ENCODE measurements at regions not wholly inside any gene's neighbourhood (a gene's known extent, or its start where the extent isn't known, plus 50 kb on each side); places are given as distances from the start of the nearest gene placed in this dataset.

- no peak for DNase-seq
- no TSS peak for BruUV-seq (replicated peaks)
Observed at GRCh38 chr1:115547696-115548095, 94.1 kb upstream of the VANGL1 start.

More at GRCh38 chr1:115547696-115548095, 94.1 kb upstream of the VANGL1 start:
- H3K9ac ChIP-seq (ENCODE audit: low read depth, low read length): no peak overlapping the region
- peaks cover 14% of the 10 kb centered on the region for H3K9me1 ChIP-seq (ENCODE audit: insufficient read depth, low read length)
- in situ Hi-C loops (cut with MboI; ENCODE audit: low sequenced_read_pairs) (no loop called here), intact Hi-C loops (cut with micrococcal nuclease) (loop anchor here (10.0 kb wide), 1 partner anchor 293 kb away; no protein-coding TSS in a partner anchor), dilution Hi-C loops (cut with HindIII; ENCODE audit: low sequenced_read_pairs, unreplicated experiment) (no loop called here)
- H3K14ac ChIP-seq (replicated peaks; ENCODE audit: low read depth, low read length): no peak overlapping the region
- H3K9me3 ChIP-seq (ENCODE audit: control insufficient read depth, insufficient read depth, low read length): no peaks in the 10 kb centered on the region
- H3K4me1 ChIP-seq (ENCODE audit: control insufficient read depth, insufficient read depth, low read length): peaks cover 15% of the 10 kb centered on the region
- peak overlapping the region; percentile 95; the same call in 1 of the 3 replicates for H2BK15ac ChIP-seq (ENCODE audit: low read depth, low read length)
- no peak overlapping the region for H3K4me3 ChIP-seq (ENCODE audit: insufficient read depth, low read depth, low read length)
- POLR2A ChIA-PET (ENCODE audit: unreplicated experiment): no interaction called here
- H3K27me3 ChIP-seq (ENCODE audit: control insufficient read depth, insufficient read depth, low read length): peaks cover 2% of the 10 kb centered on the region; the same call in 1 of the 2 replicates
- H2BK5ac ChIP-seq (ENCODE audit: low read depth, low read length, poor library complexity, severe bottlenecking): no peak overlapping the region
- H2AFZ ChIP-seq (replicated peaks; ENCODE audit: low read length, poor library complexity): peak overlapping the region; percentile 33
- no peak overlapping the region for H3K23ac ChIP-seq (ENCODE audit: low read depth, low read length)
- TF ChIP-seq USF2 (IDR thresholded peaks at IDR 0.05; ENCODE audit: low read depth, low read length): no peak
- no peak for TF ChIP-seq POLR2A (IDR thresholded peaks at IDR 0.05; ENCODE audit: low read depth, low read length)
- no peak for TF ChIP-seq RFX5 (IDR thresholded peaks at IDR 0.05; ENCODE audit: low read depth, low read length)
- no peak for TF ChIP-seq CHD1 (IDR thresholded peaks at IDR 0.05; ENCODE audit: low read depth, low read length)
- TF ChIP-seq, protein P1, sequence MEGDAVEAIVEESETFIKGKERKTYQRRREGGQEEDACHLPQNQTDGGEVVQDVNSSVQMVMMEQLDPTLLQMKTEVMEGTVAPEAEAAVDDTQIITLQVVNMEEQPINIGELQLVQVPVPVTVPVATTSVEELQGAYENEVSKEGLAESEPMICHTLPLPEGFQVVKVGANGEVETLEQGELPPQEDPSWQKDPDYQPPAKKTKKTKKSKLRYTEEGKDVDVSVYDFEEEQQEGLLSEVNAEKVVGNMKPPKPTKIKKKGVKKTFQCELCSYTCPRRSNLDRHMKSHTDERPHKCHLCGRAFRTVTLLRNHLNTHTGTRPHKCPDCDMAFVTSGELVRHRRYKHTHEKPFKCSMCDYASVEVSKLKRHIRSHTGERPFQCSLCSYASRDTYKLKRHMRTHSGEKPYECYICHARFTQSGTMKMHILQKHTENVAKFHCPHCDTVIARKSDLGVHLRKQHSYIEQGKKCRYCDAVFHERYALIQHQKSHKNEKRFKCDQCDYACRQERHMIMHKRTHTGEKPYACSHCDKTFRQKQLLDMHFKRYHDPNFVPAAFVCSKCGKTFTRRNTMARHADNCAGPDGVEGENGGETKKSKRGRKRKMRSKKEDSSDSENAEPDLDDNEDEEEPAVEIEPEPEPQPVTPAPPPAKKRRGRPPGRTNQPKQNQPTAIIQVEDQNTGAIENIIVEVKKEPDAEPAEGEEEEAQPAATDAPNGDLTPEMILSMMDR (conservative IDR thresholded peaks at IDR 0.05; ENCODE audit: low read depth, low read length): no peak
- TF ChIP-seq CEBPB (IDR thresholded peaks at IDR 0.05; ENCODE audit: low read depth, low read length): no peak
- no peak for TF ChIP-seq BHLHE40 (IDR thresholded peaks at IDR 0.05; ENCODE audit: low read depth, low read length)
- no peak for TF ChIP-seq MAZ (IDR thresholded peaks at IDR 0.05; ENCODE audit: borderline replicate concordance, low read depth, low read length)
- TF ChIP-seq ELK1 (IDR thresholded peaks at IDR 0.05; ENCODE audit: borderline replicate concordance, low read depth, low read length): no peak
- TF ChIP-seq RAD21 (IDR thresholded peaks at IDR 0.05; ENCODE audit: low read length): no peak
- no peak for TF ChIP-seq MXI1 (IDR thresholded peaks at IDR 0.05; ENCODE audit: borderline replicate concordance, low read depth, low read length)
- TF ChIP-seq RCOR1 (IDR thresholded peaks at IDR 0.05; ENCODE audit: insufficient replicate concordance, low read length): no peak
- no peak overlapping the region for H3K18ac ChIP-seq (ENCODE audit: low read depth, low read length)
- CTCF ChIA-PET: no interaction called here
- 50% methylated on average over 2 of the region's 6 CpGs; no CpG with 5 or more reads in 1 of the 2 experiments for WGBS, 2 experiments (ENCODE audit: extremely low coverage in 2 of 2, insufficient read length in 1 of 2)
- ATAC-seq (ENCODE audit: low read depth): no peak
- H3K4ac ChIP-seq (ENCODE audit: low read depth, low read length): peak overlapping the region; percentile 32; the same call in 1 of the 2 replicates
- H3K27ac ChIP-seq (ENCODE audit: insufficient read depth, low read length): no peak overlapping the region
- H3K56ac ChIP-seq (ENCODE audit: extremely low read depth, insufficient read depth, low read length): no peak overlapping the region
- H4K5ac ChIP-seq (ENCODE audit: low read depth, low read length): no peak overlapping the region
- 0 out of 4 replicates have a peak overlapping the region, but pooled peaks of 1 of the 2 experiments have one; percentile 71 for H4K8ac ChIP-seq (ENCODE audit: low read depth in 2 of 2, low read length in 2 of 2)
- peak overlapping the region; percentile 76 for H2BK20ac ChIP-seq (ENCODE audit: low read depth, low read length)
- H2AK9ac ChIP-seq (replicated peaks; ENCODE audit: low read depth, low read length, poor library complexity): no peak overlapping the region
- H2BK120ac ChIP-seq (ENCODE audit: low read depth, low read length): no peak overlapping the region
- no peaks in the 10 kb centered on the region for H3K36me3 ChIP-seq (ENCODE audit: control insufficient read depth, insufficient read depth, low read length)
- no peak overlapping the region for H3K4me2 ChIP-seq (ENCODE audit: low read depth, low read length)
- H4K20me1 ChIP-seq (ENCODE audit: insufficient read depth, low read length): no peaks in the 10 kb centered on the region
- peak overlapping the region; percentile 71; the same call in 1 of the 2 replicates for H2AK5ac ChIP-seq (ENCODE audit: low read depth, low read length)
- H3K79me1 ChIP-seq (ENCODE audit: low read depth in 1 of 2, low read length in 2 of 2): 0 out of 4 replicates have a peak, but pooled peaks cover 0 to 3% of the 10 kb centered on the region in 2 experiments
- no peak overlapping the region for H4K91ac ChIP-seq (ENCODE audit: insufficient read depth, low read depth, low read length)

Data from IMR-90 (cell line).